ENCODE measurements at regions not wholly inside any gene's neighbourhood (a gene's known extent, or its start where the extent isn't known, plus 50 kb on each side); places are given as distances from the start of the nearest gene placed in this dataset.

- Mint-ChIP-seq H3K4me1 (ENCODE audit: insufficient read depth, unreplicated experiment) (no peaks in the 10 kb centered on the region), H3K27me3 (ENCODE audit: insufficient read depth, unreplicated experiment) (no peaks in the 10 kb centered on the region), H3K36me3 (ENCODE audit: insufficient read depth, unreplicated experiment) (no peaks in the 10 kb centered on the region), H3K9me3 (ENCODE audit: unreplicated experiment) (no peaks in the 10 kb centered on the region), H3K4me3 (ENCODE audit: unreplicated experiment) (no peak overlapping the region), H3K27ac (ENCODE audit: low read depth, unreplicated experiment) (no peak overlapping the region)
- ChIA-PET CTCF (no interaction called here), POLR2A (no interaction called here)
- no TSS peak for BruUV-seq (replicated peaks)
- no peak for DNase-seq (ENCODE audit: unreplicated experiment)
- TF ChIP-seq, protein P1, sequence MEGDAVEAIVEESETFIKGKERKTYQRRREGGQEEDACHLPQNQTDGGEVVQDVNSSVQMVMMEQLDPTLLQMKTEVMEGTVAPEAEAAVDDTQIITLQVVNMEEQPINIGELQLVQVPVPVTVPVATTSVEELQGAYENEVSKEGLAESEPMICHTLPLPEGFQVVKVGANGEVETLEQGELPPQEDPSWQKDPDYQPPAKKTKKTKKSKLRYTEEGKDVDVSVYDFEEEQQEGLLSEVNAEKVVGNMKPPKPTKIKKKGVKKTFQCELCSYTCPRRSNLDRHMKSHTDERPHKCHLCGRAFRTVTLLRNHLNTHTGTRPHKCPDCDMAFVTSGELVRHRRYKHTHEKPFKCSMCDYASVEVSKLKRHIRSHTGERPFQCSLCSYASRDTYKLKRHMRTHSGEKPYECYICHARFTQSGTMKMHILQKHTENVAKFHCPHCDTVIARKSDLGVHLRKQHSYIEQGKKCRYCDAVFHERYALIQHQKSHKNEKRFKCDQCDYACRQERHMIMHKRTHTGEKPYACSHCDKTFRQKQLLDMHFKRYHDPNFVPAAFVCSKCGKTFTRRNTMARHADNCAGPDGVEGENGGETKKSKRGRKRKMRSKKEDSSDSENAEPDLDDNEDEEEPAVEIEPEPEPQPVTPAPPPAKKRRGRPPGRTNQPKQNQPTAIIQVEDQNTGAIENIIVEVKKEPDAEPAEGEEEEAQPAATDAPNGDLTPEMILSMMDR (IDR thresholded peaks at IDR 0.05; ENCODE audit: unreplicated experiment), result no peak
- intact Hi-C loops (cut with micrococcal nuclease), result no loop called here
Measured at GRCh38 chr15:95346721-95347475, 983.6 kb upstream of the NR2F2 start.

- CTCF ChIA-PET, result no interaction called here
- intact Hi-C loops (cut with micrococcal nuclease), result no loop called here
- Mint-ChIP-seq H3K4me1 (ENCODE audit: insufficient read depth, unreplicated experiment) (no peaks in the 10 kb centered on the region), H3K27ac (ENCODE audit: low read depth, unreplicated experiment) (no peak overlapping the region), H3K4me3 (ENCODE audit: unreplicated experiment) (no peak overlapping the region), H3K27me3 (ENCODE audit: insufficient read depth, unreplicated experiment) (no peaks in the 10 kb centered on the region), H3K36me3 (ENCODE audit: insufficient read depth, unreplicated experiment) (no peaks in the 10 kb centered on the region), H3K9me3 (ENCODE audit: unreplicated experiment) (no peaks in the 10 kb centered on the region)
- BruUV-seq (replicated peaks), result no TSS peak
- peak; percentile 2 for DNase-seq (ENCODE audit: unreplicated experiment)
- TF ChIP-seq, protein P1 (IDR thresholded peaks at IDR 0.05; ENCODE audit: unreplicated experiment), result no peak
- POLR2A ChIA-PET, result interaction anchor here (0.6 kb wide), 1 partner anchor 8 kb away, joined by 3 read pairs; no protein-coding TSS in a partner anchor
Measured at GRCh38 chr15:95347837-95348236, 982.7 kb upstream of the NR2F2 start.

- intact Hi-C loops (cut with micrococcal nuclease), result no loop called here
- no peak overlapping the region for H3K4me3 Mint-ChIP-seq (ENCODE audit: unreplicated experiment)
- BruUV-seq (replicated peaks), result no TSS peak
- H3K27ac Mint-ChIP-seq (ENCODE audit: low read depth, unreplicated experiment), result no peak overlapping the region
- CTCF ChIA-PET, result interaction anchor here (0.6 kb wide), 1 partner anchor 426 kb away, joined by 3 read pairs; no protein-coding TSS in a partner anchor
- H3K36me3 Mint-ChIP-seq (ENCODE audit: insufficient read depth, unreplicated experiment), result no peaks in the 10 kb centered on the region
- TF ChIP-seq, protein P1 (IDR thresholded peaks at IDR 0.05; ENCODE audit: unreplicated experiment), result no peak
- no peaks in the 10 kb centered on the region for H3K4me1 Mint-ChIP-seq (ENCODE audit: insufficient read depth, unreplicated experiment)
- POLR2A ChIA-PET, result no interaction called here
- DNase-seq (ENCODE audit: unreplicated experiment), result no peak
- H3K27me3 Mint-ChIP-seq (ENCODE audit: insufficient read depth, unreplicated experiment), result no peaks in the 10 kb centered on the region
- no peaks in the 10 kb centered on the region for H3K9me3 Mint-ChIP-seq (ENCODE audit: unreplicated experiment)
Measured at GRCh38 chr15:95350908-95351307, 979.6 kb upstream of the NR2F2 start.

DNA sequence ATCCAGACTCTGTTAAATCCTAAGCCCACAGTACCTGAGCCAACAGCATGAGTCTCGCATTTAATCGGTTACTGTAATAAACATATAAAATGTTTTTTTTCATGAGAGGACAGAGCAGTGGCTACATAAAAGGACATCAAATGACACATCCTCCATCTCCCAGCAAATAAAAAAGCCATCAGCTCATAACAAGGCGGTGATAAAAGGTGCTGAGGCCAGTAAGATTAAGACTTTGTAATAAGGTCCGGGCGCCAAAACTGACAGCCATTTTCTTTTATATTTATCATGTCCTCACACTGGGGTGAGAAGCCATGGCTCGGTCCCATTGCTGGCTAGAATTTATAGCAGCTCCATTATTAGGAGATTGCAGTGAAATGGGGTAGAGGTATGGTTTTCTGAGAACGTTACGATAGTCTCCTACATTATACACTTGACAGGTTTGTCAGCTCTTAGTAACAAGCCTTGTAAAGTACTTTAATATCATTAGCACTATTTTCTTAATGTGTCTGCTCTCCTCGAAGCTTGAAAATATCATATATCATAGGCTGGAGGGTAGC, 977.8 kb upstream of the NR2F2 start:
- Mint-ChIP-seq H3K36me3 (ENCODE audit: insufficient read depth, unreplicated experiment) (no peaks in the 10 kb centered on the region), H3K27me3 (ENCODE audit: insufficient read depth, unreplicated experiment) (no peaks in the 10 kb centered on the region), H3K4me1 (ENCODE audit: insufficient read depth, unreplicated experiment) (no peaks in the 10 kb centered on the region), H3K27ac (ENCODE audit: low read depth, unreplicated experiment) (no peak overlapping the region), H3K9me3 (ENCODE audit: unreplicated experiment) (peaks cover 6% of the 10 kb centered on the region), H3K4me3 (ENCODE audit: unreplicated experiment) (no peak overlapping the region)
- intact Hi-C loops (cut with micrococcal nuclease), result no loop called here
- ChIA-PET POLR2A (interaction anchor here (1.3 kb wide), 1 partner anchor 11 kb away, joined by 3 read pairs; no protein-coding TSS in a partner anchor), CTCF (interaction anchor here (0.5 kb wide), 1 partner anchor 13 kb away, joined by 3 read pairs; no protein-coding TSS in a partner anchor)
- BruUV-seq (replicated peaks), result no TSS peak
- TF ChIP-seq, protein P1 (IDR thresholded peaks at IDR 0.05; ENCODE audit: unreplicated experiment), result no peak
- DNase-seq (ENCODE audit: unreplicated experiment), result no peak

Data from MCF 10A (cell line).